RKO (cell line): ENCODE measurements at regions not wholly inside any gene's neighbourhood (a gene's known extent, or its start where the extent isn't known, plus 50 kb on each side); places are given as distances from the start of the nearest gene placed in this dataset.
A peak's percentile ranks its signal among the peaks of the same experiment; 100 is the strongest.
"Not testable (repeated sequence)": the region's sequence is repeated elsewhere in the genome, so short reads cannot be mapped to it uniquely, and the experiment has no call there.

Experiments
- DNase-seq: peaks from one replicate; pipeline ENCODE4 v3.0.0-alpha.2; 2016; ENCODE audit warnings: low spot score

- DNase-seq, result peak; percentile 17
Observed at GRCh38 chr22:15772337-15772736, 82.5 kb downstream of the POTEH start.

GRCh38 chr22:15775118-15775517 lies 85.3 kb downstream of the POTEH start:
- DNase-seq, result not testable (repeated sequence)

- not testable (repeated sequence) for DNase-seq
Observed at GRCh38 chr22:15775670-15776669, 86.1 kb downstream of the POTEH start.

GRCh38 chr22:15776727-15777126 lies 86.9 kb downstream of the POTEH start:
- DNase-seq, result not testable (repeated sequence)

GRCh38 chr22:15777150-15777549 lies 87.3 kb downstream of the POTEH start:
- not testable (repeated sequence) for DNase-seq

GRCh38 chr22:15777557-15777956 lies 87.7 kb downstream of the POTEH start:
- DNase-seq, result not testable (repeated sequence)

- not testable (repeated sequence) for DNase-seq
Observed at GRCh38 chr22:15778366-15778765, 88.5 kb downstream of the POTEH start.

GRCh38 chr22:15781652-15782051 lies 91.8 kb downstream of the POTEH start:
- not testable (repeated sequence) for DNase-seq

GRCh38 chr22:15782933-15783332 lies 93.1 kb downstream of the POTEH start:
- DNase-seq, result not testable (repeated sequence)

- not testable (repeated sequence) for DNase-seq
Observed at GRCh38 chr22:15784383-15785085, 94.7 kb downstream of the POTEH start.

GRCh38 chr22:15786942-15787733 lies 97.3 kb downstream of the POTEH start:
- peak; percentile 57 for DNase-seq

GRCh38 chr22:15791557-15791956 lies 101.7 kb downstream of the POTEH start:
- DNase-seq, result not testable (repeated sequence)

- not testable (repeated sequence) for DNase-seq
Observed at GRCh38 chr22:15799935-15800334, 110.1 kb downstream of the POTEH start.

- DNase-seq, result not testable (repeated sequence)
Observed at GRCh38 chr22:15811141-15811540, 121.3 kb downstream of the POTEH start.

GRCh38 chr22:15815783-15816182 lies 126.0 kb downstream of the POTEH start:
- not testable (repeated sequence) for DNase-seq

- DNase-seq, result not testable (repeated sequence)
Observed at GRCh38 chr22:15816470-15816869, 126.6 kb downstream of the POTEH start.

- DNase-seq, result not testable (repeated sequence)
Observed at GRCh38 chr22:15817264-15817663, 127.4 kb downstream of the POTEH start.

- DNase-seq, result not testable (repeated sequence)
Observed at GRCh38 chr22:15819886-15820285, 130.1 kb downstream of the POTEH start.

- not testable (repeated sequence) for DNase-seq
Observed at GRCh38 chr22:15821088-15821487, 131.3 kb downstream of the POTEH start.

GRCh38 chr22:15822001-15822400 lies 132.2 kb downstream of the POTEH start:
- not testable (repeated sequence) for DNase-seq

GRCh38 chr22:15823178-15823577 lies 133.4 kb downstream of the POTEH start:
- not testable (repeated sequence) for DNase-seq

GRCh38 chr22:15832235-15832634 lies 142.4 kb downstream of the POTEH start:
- peak; percentile 9 for DNase-seq
